Skeletal muscle tissue (tissue), 3 donors: ENCODE measurements at regions not wholly inside any gene's neighbourhood (a gene's known extent, or its start where the extent isn't known, plus 50 kb on each side); places are given as distances from the start of the nearest gene placed in this dataset.
"Not testable (repeated sequence)": the region's sequence is repeated elsewhere in the genome, so short reads cannot be mapped to it uniquely, and the experiment has no call there.

ENCODE experiments used
- H3K27ac ChIP-seq: one replicate; pipeline ENCODE4 v1.7.0; 2013; ENCODE audit warnings: mild to moderate bottlenecking, low read depth, low read length, inconsistent platforms
- H3K27me3 ChIP-seq, 3 donors: one replicate each; pipeline ENCODE4 v1.7.0; 2013; ENCODE audit warnings: low read length in 3 of 3; ENCODE audit not compliant: control insufficient read depth in 3 of 3, insufficient read depth in 3 of 3
- H3K36me3 ChIP-seq, 3 donors: one replicate each; pipeline ENCODE4 v1.7.0; 2013; ENCODE audit warnings: low read length in 3 of 3; ENCODE audit not compliant: control insufficient read depth in 3 of 3, insufficient read depth in 3 of 3
- H3K4me1 ChIP-seq, 3 donors: one replicate each; pipeline ENCODE4 v1.7.0; 2013; ENCODE audit warnings: low read length in 3 of 3, mild to moderate bottlenecking in 3 of 3; ENCODE audit not compliant: control insufficient read depth in 3 of 3, insufficient read depth in 3 of 3
- H3K4me3 ChIP-seq, 3 donors: one replicate each; pipeline ENCODE4 v1.7.0; 2013; ENCODE audit warnings: low read length in 3 of 3
- H3K9ac ChIP-seq, 3 donors: one replicate each; pipeline ENCODE4 v1.7.0; 2013; ENCODE audit warnings: low read length in 3 of 3, mild to moderate bottlenecking in 3 of 3, moderate library complexity in 2 of 3, low read depth in 1 of 3
- H3K9me3 ChIP-seq, 3 donors: one replicate each; pipeline ENCODE4 v1.7.0; 2013; ENCODE audit warnings: low read length in 3 of 3; ENCODE audit not compliant: control insufficient read depth in 3 of 3
- donor health status: Osteomylitis.

- H3K36me3 ChIP-seq, result no peaks in the 10 kb centered on the region
- H3K9ac ChIP-seq, result no peak overlapping the region
- H3K27me3 ChIP-seq, result no peaks in the 10 kb centered on the region
- H3K9me3 ChIP-seq, result no peaks in the 10 kb centered on the region
- no peak overlapping the region for H3K4me3 ChIP-seq
- no peak overlapping the region for H3K27ac ChIP-seq
- H3K4me1 ChIP-seq, result peaks cover 13 to 15% (median 14%) of the 10 kb centered on the region in 3 donors
Observed at GRCh38 chr6:30820193-30820592, 64.1 kb upstream of the DDR1 start.

DNA sequence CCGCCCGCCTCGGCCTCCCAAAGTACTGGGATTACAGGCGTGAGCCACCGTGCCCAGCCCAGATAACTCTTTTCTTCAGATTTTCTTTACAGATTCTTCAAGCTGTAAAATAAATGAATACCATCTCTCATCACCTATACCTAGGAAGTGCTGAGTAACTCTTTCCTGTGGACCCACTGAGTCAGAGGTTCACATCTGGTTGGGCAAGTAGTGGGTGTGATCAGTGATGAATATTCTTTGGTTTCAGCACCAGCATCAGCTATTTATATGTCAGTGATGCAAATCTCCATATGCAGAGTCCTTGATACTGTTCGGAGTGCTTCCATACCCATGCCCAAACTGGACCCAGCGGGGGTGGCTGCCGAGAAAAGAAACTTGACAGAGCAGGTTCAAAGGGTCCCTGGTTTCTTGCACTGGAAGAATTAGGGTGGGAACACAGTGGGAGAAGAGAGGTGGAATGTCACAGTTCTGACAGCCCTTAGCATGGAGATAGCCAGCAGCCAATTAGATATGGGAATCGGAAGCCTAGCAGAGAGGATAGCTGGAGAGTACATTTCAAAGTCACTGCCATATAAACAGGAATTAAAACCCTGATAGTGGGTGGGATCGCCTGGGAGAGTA is 64.9 kb upstream of the DDR1 start:
- H3K9ac ChIP-seq, result no peak overlapping the region
- H3K27ac ChIP-seq, result no peak overlapping the region
- H3K4me1 ChIP-seq, result peaks cover 13 to 15% (median 14%) of the 10 kb centered on the region in 3 donors

GRCh38 chr6:30818391-30818841 is 65.9 kb upstream of the DDR1 start:
- no peak overlapping the region for H3K9ac ChIP-seq
- H3K36me3 ChIP-seq, result no peaks in the 10 kb centered on the region
- no peak overlapping the region for H3K4me3 ChIP-seq
- peaks cover 13 to 20% (median 14%) of the 10 kb centered on the region in 3 donors for H3K4me1 ChIP-seq
- no peaks in the 10 kb centered on the region for H3K9me3 ChIP-seq
- H3K27me3 ChIP-seq, result no peaks in the 10 kb centered on the region
- H3K27ac ChIP-seq, result peak overlapping the region; percentile 56

More for the DNA sequence above, 64.9 kb upstream of the DDR1 start:
- Histone ChIP-seq H3K36me3 (no peaks in the 10 kb centered on the region), H3K4me3 (no peak overlapping the region), H3K27me3 (no peaks in the 10 kb centered on the region), H3K9me3 (no peaks in the 10 kb centered on the region)

GRCh38 chr6:30816791-30817739 is 67.3 kb upstream of the DDR1 start:
- no peaks in the 10 kb centered on the region for H3K9me3 ChIP-seq
- H3K9ac ChIP-seq, result no peak overlapping the region
- peak overlapping the region; percentile 56 for H3K27ac ChIP-seq
- H3K4me1 ChIP-seq, result peaks cover 7 to 16% (median 8%) of the 10 kb centered on the region in 3 donors
- no peaks in the 10 kb centered on the region for H3K36me3 ChIP-seq
- no peaks in the 10 kb centered on the region for H3K27me3 ChIP-seq
- H3K4me3 ChIP-seq, result no peak overlapping the region

DNA sequence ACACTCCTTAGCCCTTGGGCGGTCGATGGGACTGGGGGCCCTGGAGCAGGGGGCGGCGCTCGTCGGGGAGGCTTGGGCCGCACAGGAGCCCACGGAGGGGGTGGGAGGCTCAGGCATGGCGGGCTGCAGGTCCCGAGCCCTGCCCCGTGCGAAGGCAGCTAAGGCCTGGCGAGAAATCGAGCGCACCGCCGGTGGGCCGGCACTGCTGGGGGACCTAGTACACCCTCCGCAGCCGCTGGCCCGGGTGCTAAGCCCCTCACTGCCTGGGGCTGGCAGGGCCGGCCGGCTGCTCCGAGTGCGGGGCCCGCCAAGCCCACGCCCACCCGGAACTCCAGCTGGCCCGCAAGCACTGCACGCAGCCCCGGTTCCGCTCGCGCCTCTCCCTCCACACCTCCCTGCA is 68.0 kb upstream of the DDR1 start:
- not testable (repeated sequence) for H3K4me3 ChIP-seq, H3K27me3 ChIP-seq, H3K36me3 ChIP-seq, H3K27ac ChIP-seq, H3K9me3 ChIP-seq, H3K9ac ChIP-seq
- peaks cover 7 to 16% (median 8%) of the 10 kb centered on the region in 3 donors for H3K4me1 ChIP-seq

DNA sequence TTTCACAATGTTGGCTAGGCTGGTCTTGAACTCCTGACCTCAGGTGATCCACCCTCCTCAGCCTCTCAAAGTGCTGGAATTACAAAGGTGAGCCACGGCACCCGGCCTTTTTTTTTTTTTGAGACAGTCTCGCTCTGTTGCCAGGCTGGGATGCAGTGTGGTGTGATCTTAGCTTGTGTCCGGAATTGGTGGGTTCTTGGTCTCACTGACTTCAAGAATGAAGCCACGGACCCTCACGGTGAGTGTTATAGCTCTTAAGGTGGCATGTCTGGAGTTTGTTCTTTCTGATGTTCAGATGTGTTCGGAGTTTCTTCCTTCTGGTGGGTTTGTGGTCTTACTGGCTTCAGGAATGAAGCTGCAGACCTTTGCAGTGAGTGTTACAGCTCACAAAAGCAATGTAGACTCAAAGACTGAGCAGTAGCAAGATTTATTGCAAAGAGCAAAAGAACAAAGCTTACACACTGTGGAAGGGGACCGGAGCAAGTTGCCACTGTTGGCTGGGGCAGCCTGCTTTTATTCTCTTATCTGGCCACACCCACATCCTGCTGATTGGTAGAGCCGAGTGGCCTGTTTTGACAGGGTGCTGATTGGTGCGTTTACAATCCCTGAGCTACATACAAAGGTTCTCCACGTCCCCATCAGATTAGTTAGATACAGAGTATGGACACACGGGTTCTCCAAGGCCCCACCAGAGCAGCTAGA is 69.1 kb upstream of the DDR1 start:
- peaks cover 3 to 11% (median 4%) of the 10 kb centered on the region in 3 donors for H3K4me1 ChIP-seq
- not testable (repeated sequence) for H3K27ac ChIP-seq, H3K9ac ChIP-seq

DNA sequence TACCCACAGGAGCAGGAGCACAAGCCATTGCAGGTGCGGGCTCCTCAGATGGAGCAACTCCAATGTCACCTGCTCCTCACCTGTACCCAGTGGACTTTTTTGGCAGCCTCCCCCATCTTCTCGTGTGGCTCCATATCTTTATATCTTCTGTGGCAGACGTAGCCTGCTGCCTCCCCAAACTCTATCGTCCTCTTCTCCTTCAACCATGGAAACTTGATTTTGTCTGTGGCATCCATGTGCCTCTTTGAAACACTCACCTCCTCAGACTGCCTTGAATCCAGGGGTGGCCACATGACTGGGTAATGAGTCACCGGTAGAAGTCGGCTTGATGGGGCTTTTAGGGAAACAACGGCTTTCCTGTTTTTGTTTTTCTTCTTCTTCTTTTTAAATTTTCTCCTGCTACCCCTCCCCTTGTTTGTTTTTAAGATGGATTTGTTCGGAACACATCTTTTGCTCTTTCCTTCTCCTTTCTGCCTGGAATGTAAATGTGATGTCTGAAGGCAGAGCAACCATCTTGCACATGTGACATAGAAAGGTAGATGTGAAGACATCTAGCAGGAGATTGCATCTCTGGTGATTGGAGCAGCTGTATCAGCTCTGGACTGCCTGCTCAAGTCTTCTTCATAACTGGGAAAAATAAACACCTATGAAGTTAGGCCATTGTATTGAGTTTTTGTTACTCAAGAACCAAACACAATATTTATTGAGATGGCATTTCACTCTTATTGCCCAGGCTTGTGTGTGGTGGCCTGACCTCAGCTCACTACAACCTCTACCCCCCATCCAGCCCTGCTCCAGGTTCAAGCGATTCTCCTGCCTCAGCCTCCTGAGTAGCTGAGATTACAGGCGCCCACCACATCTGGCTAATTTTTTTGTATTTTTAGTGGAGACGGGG is 69.9 kb upstream of the DDR1 start:
- H3K36me3 ChIP-seq, result no peaks in the 10 kb centered on the region
- H3K4me1 ChIP-seq, result peaks cover 0 to 8% (median 2%) of the 10 kb centered on the region in 3 donors
- peak overlapping the region; percentile 25 for H3K27ac ChIP-seq

More for the DNA sequence above, 69.1 kb upstream of the DDR1 start:
- H3K9me3 ChIP-seq, H3K27me3 ChIP-seq, H3K4me3 ChIP-seq, H3K36me3 ChIP-seq: not testable (repeated sequence)

GRCh38 chr6:30813631-30814145 is 69.3 kb upstream of the IER3 start:
- Histone ChIP-seq H3K27ac (peak overlapping the region; percentile 25), H3K27me3 (no peaks in the 10 kb centered on the region), H3K4me3 (no peak overlapping the region), H3K36me3 (no peaks in the 10 kb centered on the region), H3K9me3 (no peaks in the 10 kb centered on the region), H3K9ac (no peak overlapping the region), H3K4me1 (peaks cover 0 to 8% (median 2%) of the 10 kb centered on the region in 3 donors)

More for the DNA sequence above, 69.9 kb upstream of the DDR1 start:
- H3K9me3 ChIP-seq, result no peaks in the 10 kb centered on the region
- no peak overlapping the region for H3K4me3 ChIP-seq
- no peak overlapping the region for H3K9ac ChIP-seq
- no peaks in the 10 kb centered on the region for H3K27me3 ChIP-seq

GRCh38 chr6:30810813-30811339 is 66.5 kb upstream of the IER3 start:
- Histone ChIP-seq H3K27me3 (no peaks in the 10 kb centered on the region), H3K36me3 (no peaks in the 10 kb centered on the region), H3K9me3 (no peaks in the 10 kb centered on the region), H3K9ac (no peak overlapping the region), H3K4me1 (peaks cover 0 to 4% (median 0%) of the 10 kb centered on the region in 3 donors), H3K4me3 (no peak overlapping the region), H3K27ac (no peak overlapping the region)
